ENCODE measurements at regions not wholly inside any gene's neighbourhood (a gene's known extent, or its start where the extent isn't known, plus 50 kb on each side); places are given as distances from the start of the nearest gene placed in this dataset.
"Not testable (repeated sequence)": the region's sequence is repeated elsewhere in the genome, so short reads cannot be mapped to it uniquely, and the experiment has no call there.

GRCh38 chr1:242662886-242663285 lies 138.4 kb upstream of the PLD5 start:
- no peak for DNase-seq (ENCODE audit: low read depth in 1 of 2, low spot score in 2 of 2)
- Histone ChIP-seq H3K4me3 (no peak overlapping the region), H3K36me3 (no peaks in the 10 kb centered on the region), H3K9me3 (replicated peaks) (no peaks in the 10 kb centered on the region), H3K4me1 (replicated peaks) (no peaks in the 10 kb centered on the region), H3K27ac (no peak overlapping the region), H3K27me3 (replicated peaks) (no peaks in the 10 kb centered on the region)

- not testable (repeated sequence) for H3K36me3 ChIP-seq; H3K9me3 ChIP-seq (replicated peaks); H3K4me1 ChIP-seq (replicated peaks); DNase-seq (ENCODE audit: low read depth in 1 of 2, low spot score in 2 of 2); H3K4me3 ChIP-seq; H3K27me3 ChIP-seq (replicated peaks); H3K27ac ChIP-seq
Measured at GRCh38 chr1:242653772-242654171, 129.3 kb upstream of the PLD5 start.

- Histone ChIP-seq H3K36me3 (no peaks in the 10 kb centered on the region), H3K9me3 (replicated peaks) (no peaks in the 10 kb centered on the region), H3K4me1 (replicated peaks) (no peaks in the 10 kb centered on the region), H3K4me3 (no peak overlapping the region), H3K27ac (no peak overlapping the region), H3K27me3 (replicated peaks) (no peaks in the 10 kb centered on the region)
- DNase-seq (ENCODE audit: low read depth in 1 of 2, low spot score in 2 of 2) = peak in 1 of 2 experiments; percentile 3
Measured at GRCh38 chr1:242651817-242652216, 127.3 kb upstream of the PLD5 start.

GRCh38 chr1:242641461-242641860 lies 117.0 kb upstream of the PLD5 start:
- Histone ChIP-seq H3K9me3 (replicated peaks) (no peaks in the 10 kb centered on the region), H3K27me3 (replicated peaks) (no peaks in the 10 kb centered on the region), H3K4me3 (no peak overlapping the region), H3K27ac (no peak overlapping the region), H3K4me1 (replicated peaks) (no peaks in the 10 kb centered on the region), H3K36me3 (no peaks in the 10 kb centered on the region)
- DNase-seq (ENCODE audit: low read depth in 1 of 2, low spot score in 2 of 2) = no peak

GRCh38 chr1:242639104-242639503 lies 114.6 kb upstream of the PLD5 start:
- no peak for DNase-seq (ENCODE audit: low read depth in 1 of 2, low spot score in 2 of 2)
- H3K36me3 ChIP-seq = no peaks in the 10 kb centered on the region
- no peaks in the 10 kb centered on the region for H3K4me1 ChIP-seq (replicated peaks)
- no peak overlapping the region for H3K4me3 ChIP-seq
- H3K27ac ChIP-seq = no peak overlapping the region
- no peaks in the 10 kb centered on the region for H3K27me3 ChIP-seq (replicated peaks)
- H3K9me3 ChIP-seq (replicated peaks) = no peaks in the 10 kb centered on the region

GRCh38 chr1:242634732-242635131 lies 110.2 kb upstream of the PLD5 start:
- no peak overlapping the region for H3K27ac ChIP-seq
- H3K27me3 ChIP-seq (replicated peaks) = no peaks in the 10 kb centered on the region
- no peaks in the 10 kb centered on the region for H3K4me1 ChIP-seq (replicated peaks)
- no peaks in the 10 kb centered on the region for H3K9me3 ChIP-seq (replicated peaks)
- DNase-seq (ENCODE audit: low read depth in 1 of 2, low spot score in 2 of 2) = no peak
- no peak overlapping the region for H3K4me3 ChIP-seq
- H3K36me3 ChIP-seq = no peaks in the 10 kb centered on the region

- H3K27ac ChIP-seq = no peak overlapping the region
- DNase-seq (ENCODE audit: low read depth in 1 of 2, low spot score in 2 of 2) = no peak
- H3K4me3 ChIP-seq = no peak overlapping the region
- H3K9me3 ChIP-seq (replicated peaks) = no peaks in the 10 kb centered on the region
- no peaks in the 10 kb centered on the region for H3K4me1 ChIP-seq (replicated peaks)
- no peaks in the 10 kb centered on the region for H3K36me3 ChIP-seq
- no peaks in the 10 kb centered on the region for H3K27me3 ChIP-seq (replicated peaks)
Measured at GRCh38 chr1:242629396-242629795, 104.9 kb upstream of the PLD5 start.

- no peak for DNase-seq (ENCODE audit: low read depth in 1 of 2, low spot score in 2 of 2)
- H3K36me3 ChIP-seq = no peaks in the 10 kb centered on the region
Measured at GRCh38 chr1:242623756-242624155, 99.3 kb upstream of the PLD5 start.

GRCh38 chr1:242623119-242623518 lies 98.6 kb upstream of the PLD5 start:
- no peak for DNase-seq (ENCODE audit: low read depth in 1 of 2, low spot score in 2 of 2)
- H3K4me1 ChIP-seq (replicated peaks) = no peaks in the 10 kb centered on the region
- no peak overlapping the region for H3K27ac ChIP-seq
- no peaks in the 10 kb centered on the region for H3K27me3 ChIP-seq (replicated peaks)
- H3K36me3 ChIP-seq = no peaks in the 10 kb centered on the region
- H3K4me3 ChIP-seq = no peak overlapping the region
- H3K9me3 ChIP-seq (replicated peaks) = no peaks in the 10 kb centered on the region

More at GRCh38 chr1:242623756-242624155, 99.3 kb upstream of the PLD5 start:
- Histone ChIP-seq H3K4me1 (replicated peaks) (no peaks in the 10 kb centered on the region), H3K27me3 (replicated peaks) (no peaks in the 10 kb centered on the region), H3K27ac (no peak overlapping the region), H3K9me3 (replicated peaks) (no peaks in the 10 kb centered on the region), H3K4me3 (no peak overlapping the region)

GRCh38 chr1:242613266-242613815 lies 88.8 kb upstream of the PLD5 start:
- Histone ChIP-seq H3K36me3 (no peaks in the 10 kb centered on the region), H3K4me3 (no peak overlapping the region), H3K4me1 (replicated peaks) (no peaks in the 10 kb centered on the region), H3K9me3 (replicated peaks) (no peaks in the 10 kb centered on the region), H3K27ac (no peak overlapping the region), H3K27me3 (replicated peaks) (no peaks in the 10 kb centered on the region)
- DNase-seq (ENCODE audit: low read depth in 1 of 2, low spot score in 2 of 2) = no peak

- Histone ChIP-seq H3K4me1 (replicated peaks) (no peaks in the 10 kb centered on the region), H3K4me3 (no peak overlapping the region), H3K36me3 (no peaks in the 10 kb centered on the region), H3K27ac (no peak overlapping the region), H3K27me3 (replicated peaks) (no peaks in the 10 kb centered on the region), H3K9me3 (replicated peaks) (no peaks in the 10 kb centered on the region)
- no peak for DNase-seq (ENCODE audit: low read depth in 1 of 2, low spot score in 2 of 2)
Measured at GRCh38 chr1:242610209-242610608, 85.7 kb upstream of the PLD5 start.

- Histone ChIP-seq H3K27me3 (replicated peaks) (no peaks in the 10 kb centered on the region), H3K4me3 (no peak overlapping the region), H3K4me1 (replicated peaks) (no peaks in the 10 kb centered on the region), H3K36me3 (no peaks in the 10 kb centered on the region), H3K9me3 (replicated peaks) (no peaks in the 10 kb centered on the region), H3K27ac (no peak overlapping the region)
- DNase-seq (ENCODE audit: low read depth in 1 of 2, low spot score in 2 of 2) = no peak
Measured at GRCh38 chr1:242605521-242605920, 81.0 kb upstream of the PLD5 start.

- no peaks in the 10 kb centered on the region for H3K27me3 ChIP-seq (replicated peaks)
- no peak overlapping the region for H3K4me3 ChIP-seq
- no peak for DNase-seq (ENCODE audit: low read depth in 1 of 2, low spot score in 2 of 2)
- H3K4me1 ChIP-seq (replicated peaks) = no peaks in the 10 kb centered on the region
- no peaks in the 10 kb centered on the region for H3K36me3 ChIP-seq
- no peaks in the 10 kb centered on the region; the same call in 1 of the 2 replicates for H3K9me3 ChIP-seq (replicated peaks)
- H3K27ac ChIP-seq = no peak overlapping the region
Measured at GRCh38 chr1:242602001-242602400, 77.5 kb upstream of the PLD5 start.

GRCh38 chr1:242593756-242594155 lies 69.3 kb upstream of the PLD5 start:
- not testable (repeated sequence) for H3K36me3 ChIP-seq; H3K27ac ChIP-seq; H3K9me3 ChIP-seq (replicated peaks); DNase-seq (ENCODE audit: low read depth in 1 of 2, low spot score in 2 of 2); H3K4me1 ChIP-seq (replicated peaks); H3K4me3 ChIP-seq; H3K27me3 ChIP-seq (replicated peaks)

GRCh38 chr1:242586360-242586680 lies 61.8 kb upstream of the PLD5 start:
- peak in 1 of 2 experiments; percentile 44 for DNase-seq (ENCODE audit: low read depth in 1 of 2, low spot score in 2 of 2)
- H3K4me3 ChIP-seq = no peak overlapping the region
- no peak overlapping the region for H3K27ac ChIP-seq
- peaks cover 20% of the 10 kb centered on the region for H3K4me1 ChIP-seq (replicated peaks)
- no peaks in the 10 kb centered on the region for H3K36me3 ChIP-seq
- no peaks in the 10 kb centered on the region for H3K27me3 ChIP-seq (replicated peaks)
- H3K9me3 ChIP-seq (replicated peaks) = no peaks in the 10 kb centered on the region
